Heart left ventricle (tissue), 13 donors: ENCODE measurements at regions not wholly inside any gene's neighbourhood (a gene's known extent, or its start where the extent isn't known, plus 50 kb on each side); places are given as distances from the start of the nearest gene placed in this dataset.

ENCODE experiments used
- POLR2A ChIP-seq, 2 donors: fragments of 450-650 bp; IDR thresholded peaks; one replicate each; pipeline ENCODE4 v1.6.1; 2017; ENCODE audit warnings: antibody characterized with exemption in 2 of 2, mild to moderate bottlenecking in 2 of 2, moderate library complexity in 2 of 2
- TF ChIP-seq, protein P1 (sequence below), 12 donors: fragments of 200-600 bp; sonication (generic) in 4 of 12; IDR thresholded peaks; one replicate each; pipeline versions ENCODE4 v1.5.0 to v1.8.0; 2018 to 2022; ENCODE audit warnings: antibody characterized with exemption in 12 of 12, mild to moderate bottlenecking in 5 of 12
- donor health status: ischemic (EF 13 %, LVEDD 7.1; RV severe dilation, severe dysfunction).
- donor health status: DM: no; HTN: yes; CAD: no.
- donor health status: DM: no; HTN: no; CAD: no.
- donor health status: ischemic (EF 25% LVEDD 6.9; RV normal size, moderate dysfunction).
- donor health status: ischemic (EF 25% LVEDD 5.7; RV mildly dilated, moderate dysfunction).
- donor health status: ischemic (EF 35%, LVEDD 5.7; RV mildly dilated, moderate dysfunction).
- donor health status: nonischemic (EF 11% LVEDD 7.7; RV severe dilation, severe dysfunction).
- donor health status: DM: yes; HTN: yes; CAD: no.
- donor health status: PGD.
- donor health status: ischemic (EF 29% LVEDD 5.4; RV normal size, mild dysfunction).
- donor health status: nonischemic (EF 23%, LVEDD 6.1; RV moderate dilation, normal function).

GRCh38 chr2:4110273-4110672 lies 406.9 kb downstream of the DCDC2C start:
- no peak for TF ChIP-seq POLR2A (IDR thresholded peaks at IDR 0.05)
- TF ChIP-seq, protein P1, sequence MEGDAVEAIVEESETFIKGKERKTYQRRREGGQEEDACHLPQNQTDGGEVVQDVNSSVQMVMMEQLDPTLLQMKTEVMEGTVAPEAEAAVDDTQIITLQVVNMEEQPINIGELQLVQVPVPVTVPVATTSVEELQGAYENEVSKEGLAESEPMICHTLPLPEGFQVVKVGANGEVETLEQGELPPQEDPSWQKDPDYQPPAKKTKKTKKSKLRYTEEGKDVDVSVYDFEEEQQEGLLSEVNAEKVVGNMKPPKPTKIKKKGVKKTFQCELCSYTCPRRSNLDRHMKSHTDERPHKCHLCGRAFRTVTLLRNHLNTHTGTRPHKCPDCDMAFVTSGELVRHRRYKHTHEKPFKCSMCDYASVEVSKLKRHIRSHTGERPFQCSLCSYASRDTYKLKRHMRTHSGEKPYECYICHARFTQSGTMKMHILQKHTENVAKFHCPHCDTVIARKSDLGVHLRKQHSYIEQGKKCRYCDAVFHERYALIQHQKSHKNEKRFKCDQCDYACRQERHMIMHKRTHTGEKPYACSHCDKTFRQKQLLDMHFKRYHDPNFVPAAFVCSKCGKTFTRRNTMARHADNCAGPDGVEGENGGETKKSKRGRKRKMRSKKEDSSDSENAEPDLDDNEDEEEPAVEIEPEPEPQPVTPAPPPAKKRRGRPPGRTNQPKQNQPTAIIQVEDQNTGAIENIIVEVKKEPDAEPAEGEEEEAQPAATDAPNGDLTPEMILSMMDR (IDR thresholded peaks at IDR 0.05), result no peak
